ENCODE measurements at regions not wholly inside any gene's neighbourhood (a gene's known extent, or its start where the extent isn't known, plus 50 kb on each side); places are given as distances from the start of the nearest gene placed in this dataset.

- H3K4me1 ChIP-seq = peaks cover 0 to 3% of the 10 kb centered on the region in 2 donors
- peak overlapping the region in 1 of 2 donors; percentile 15 for H3K4me3 ChIP-seq
- no peak for TF ChIP-seq CTCF (IDR thresholded peaks at IDR 0.05)
- peak overlapping the region in 1 of 2 donors; percentile 50 for H3K27ac ChIP-seq
- DNase-seq (ENCODE audit: low spot score in 2 of 2) = no peak
- intact Hi-C loops (cut with DNase I) = no loop called here
- no peaks in the 10 kb centered on the region for H3K9me3 ChIP-seq
- no peaks in the 10 kb centered on the region for H3K27me3 ChIP-seq
- H3K36me3 ChIP-seq = no peaks in the 10 kb centered on the region
These were observed 217.3 kb upstream of the ERCC4 start for GRCh38 chr16:13702614-13703013.

GRCh38 chr16:13708347-13709120 is 211.4 kb upstream of the ERCC4 start:
- no peak for TF ChIP-seq CTCF (IDR thresholded peaks at IDR 0.05)
- Histone ChIP-seq H3K27me3 (no peaks in the 10 kb centered on the region), H3K4me3 (no peak overlapping the region), H3K27ac (no peak overlapping the region), H3K9me3 (no peaks in the 10 kb centered on the region), H3K4me1 (no peaks in the 10 kb centered on the region), H3K36me3 (no peaks in the 10 kb centered on the region)
- intact Hi-C loops (cut with DNase I) = no loop called here
- DNase-seq (ENCODE audit: low spot score in 2 of 2) = no peak

- no peak for TF ChIP-seq CTCF (IDR thresholded peaks at IDR 0.05)
- no peaks in the 10 kb centered on the region for H3K4me1 ChIP-seq
- intact Hi-C loops (cut with DNase I) = no loop called here
- H3K27me3 ChIP-seq = no peaks in the 10 kb centered on the region
- no peaks in the 10 kb centered on the region for H3K9me3 ChIP-seq
- no peak overlapping the region for H3K4me3 ChIP-seq
- no peak for DNase-seq (ENCODE audit: low spot score in 2 of 2)
- no peak overlapping the region for H3K27ac ChIP-seq
- H3K36me3 ChIP-seq = no peaks in the 10 kb centered on the region
These were observed 201.2 kb upstream of the ERCC4 start for GRCh38 chr16:13718748-13719147.

GRCh38 chr16:13727943-13728342 is 192.0 kb upstream of the ERCC4 start:
- Histone ChIP-seq H3K9me3 (peaks cover 7% of the 10 kb centered on the region in 2 donors), H3K4me3 (no peak overlapping the region), H3K36me3 (no peaks in the 10 kb centered on the region), H3K27me3 (no peaks in the 10 kb centered on the region), H3K27ac (no peak overlapping the region), H3K4me1 (no peaks in the 10 kb centered on the region)
- intact Hi-C loops (cut with DNase I) = no loop called here
- no peak for DNase-seq (ENCODE audit: low spot score in 2 of 2)
- no peak for TF ChIP-seq CTCF (IDR thresholded peaks at IDR 0.05)

GRCh38 chr16:13733561-13733960 is 186.4 kb upstream of the ERCC4 start:
- H3K9me3 ChIP-seq = no peaks in the 10 kb centered on the region
- no peak for DNase-seq (ENCODE audit: low spot score in 2 of 2)
- intact Hi-C loops (cut with DNase I) = no loop called here
- no peak overlapping the region for H3K27ac ChIP-seq
- no peaks in the 10 kb centered on the region for H3K4me1 ChIP-seq
- H3K27me3 ChIP-seq = no peaks in the 10 kb centered on the region
- no peak overlapping the region for H3K4me3 ChIP-seq
- no peaks in the 10 kb centered on the region for H3K36me3 ChIP-seq
- no peak for TF ChIP-seq CTCF (IDR thresholded peaks at IDR 0.05)

Measured in ascending aorta (tissue), 2 donors.